HEK293 (cell line): ENCODE measurements at regions not wholly inside any gene's neighbourhood (a gene's known extent, or its start where the extent isn't known, plus 50 kb on each side); places are given as distances from the start of the nearest gene placed in this dataset.

ENCODE experiments used
- CTCF ChIA-PET: fragments of 350-600 bp; formaldehyde crosslinking; extraction: SDS; loops from one replicate; lab custom pipeline; 2021; ENCODE audit warnings: antibody characterized with exemption; lab: Yijun Ruan, JAX
- POLR2A ChIA-PET: fragments of 300-600 bp; formaldehyde crosslinking; extraction: SDS; loops from one replicate; lab custom pipeline; 2020; ENCODE audit warnings: antibody characterized with exemption, inconsistent platforms; lab: Yijun Ruan, JAX
- H3K27ac ChIP-seq: fragments of 200-500 bp; sonication (Bioruptor generic); 2 replicates; pipeline ENCODE4 v1.5.1; 2014; ENCODE audit warnings: low read depth, low read length, control low read depth, inconsistent platforms; ENCODE audit errors: extremely low read depth
- H3K36me3 ChIP-seq, 2 experiments: fragments of 200-500 bp in 1 of 2; sonication (Bioruptor generic) in 1 of 2; 1 replicate in 1 of 2; 2 replicates in 1 of 2; pipeline ENCODE4 v1.5.1; 2014 to 2017; ENCODE audit warnings: inconsistent platforms in 2 of 2, low read length in 2 of 2; ENCODE audit not compliant: control insufficient read depth in 2 of 2, insufficient read depth in 1 of 2
- H3K4me1 ChIP-seq: fragments of 200-500 bp; sonication (Bioruptor generic); 2 replicates; pipeline ENCODE4 v1.5.1; 2014; ENCODE audit warnings: mild to moderate bottlenecking, low read length, inconsistent platforms; ENCODE audit not compliant: control insufficient read depth, insufficient read depth
- H3K4me3 ChIP-seq: 2 replicates; pipeline ENCODE4 v1.5.1; 2011; ENCODE audit warnings: low read depth, mild to moderate bottlenecking, control low read depth, low read length, moderate library complexity
- H3K9me3 ChIP-seq: fragments of 200-500 bp; sonication (Bioruptor generic); 2 replicates; pipeline ENCODE4 v1.5.1; 2014; ENCODE audit warnings: low read depth, low read length, inconsistent platforms; ENCODE audit not compliant: control insufficient read depth, insufficient read depth
- FEZF1 ChIP-seq: fragments of 450-650 bp; formaldehyde crosslinking; IDR thresholded peaks from 2 replicates; pipeline ENCODE4 v1.5.1; 2016; ENCODE audit warnings: missing biosample characterization, missing genetic modification characterization
- KLF1 ChIP-seq: fragments of 450-650 bp; formaldehyde crosslinking; IDR thresholded peaks from 2 replicates; pipeline ENCODE4 v1.5.1; 2016; ENCODE audit warnings: missing biosample characterization, missing genetic modification characterization
- KLF8 ChIP-seq: fragments of 450-650 bp; formaldehyde crosslinking; IDR thresholded peaks from 2 replicates; pipeline ENCODE4 v1.5.1; 2016; ENCODE audit warnings: missing biosample characterization, missing genetic modification characterization
- PRDM2 ChIP-seq: fragments of 450-650 bp; formaldehyde crosslinking; IDR thresholded peaks from 2 replicates; pipeline ENCODE4 v1.5.1; 2016; ENCODE audit warnings: missing biosample characterization, missing genetic modification characterization, borderline replicate concordance
- PRDM6 ChIP-seq: fragments of 450-650 bp; formaldehyde crosslinking; IDR thresholded peaks from 2 replicates; pipeline ENCODE4 v1.5.1; 2017; ENCODE audit warnings: missing biosample characterization, missing genetic modification characterization
- SP2 ChIP-seq: fragments of 450-650 bp; formaldehyde crosslinking; IDR thresholded peaks from 2 replicates; pipeline ENCODE4 v1.5.1; 2016; ENCODE audit warnings: missing biosample characterization, missing genetic modification characterization
- TRIM28 ChIP-seq: IDR thresholded peaks from 2 replicates; pipeline ENCODE4 v1.6.1; 2011; ENCODE audit warnings: low read length, control low read depth, borderline replicate concordance
- YY1 ChIP-seq: fragments of 450-650 bp; formaldehyde crosslinking; IDR thresholded peaks from 2 replicates; pipeline ENCODE4 v1.5.1; 2018; ENCODE audit warnings: missing biosample characterization, missing genetic modification characterization
- ZBTB11 ChIP-seq: fragments of 450-650 bp; formaldehyde crosslinking; conservative IDR thresholded peaks from 2 replicates; pipeline ENCODE4 v1.5.1; 2016; ENCODE audit warnings: low read depth, missing biosample characterization, missing genetic modification characterization
- ZFHX2 ChIP-seq: fragments of 450-650 bp; formaldehyde crosslinking; conservative IDR thresholded peaks from 2 replicates; pipeline ENCODE4 v1.5.1; 2016; ENCODE audit warnings: missing biosample characterization, missing genetic modification characterization
- ZFP69B ChIP-seq: fragments of 450-650 bp; formaldehyde crosslinking; IDR thresholded peaks from 2 replicates; pipeline ENCODE4 v1.5.1; 2016; ENCODE audit warnings: missing biosample characterization, missing genetic modification characterization
- ZNF112 ChIP-seq: fragments of 450-650 bp; formaldehyde crosslinking; IDR thresholded peaks from 2 replicates; pipeline ENCODE4 v1.5.0; 2017; ENCODE audit warnings: missing biosample characterization, missing genetic modification characterization
- ZNF155 ChIP-seq: fragments of 450-650 bp; formaldehyde crosslinking; IDR thresholded peaks from 2 replicates; pipeline ENCODE4 v1.5.1; 2016; ENCODE audit warnings: missing biosample characterization, missing genetic modification characterization
- ZNF174 ChIP-seq: fragments of 450-650 bp; formaldehyde crosslinking; IDR thresholded peaks from 2 replicates; pipeline ENCODE4 v1.5.0; 2017; ENCODE audit warnings: missing biosample characterization, mild to moderate bottlenecking, missing genetic modification characterization
- ZNF202 ChIP-seq: fragments of 450-650 bp; formaldehyde crosslinking; IDR thresholded peaks from 2 replicates; pipeline ENCODE4 v1.5.1; 2016; ENCODE audit warnings: missing biosample characterization, missing genetic modification characterization, borderline replicate concordance
- ZNF223 ChIP-seq: fragments of 450-650 bp; formaldehyde crosslinking; IDR thresholded peaks from 2 replicates; pipeline ENCODE4 v1.5.1; 2016; ENCODE audit warnings: missing biosample characterization, missing genetic modification characterization
- ZNF341 ChIP-seq: fragments of 450-650 bp; formaldehyde crosslinking; IDR thresholded peaks from 2 replicates; pipeline ENCODE4; 2016; ENCODE audit warnings: low read depth, missing biosample characterization, missing genetic modification characterization
- ZNF48 ChIP-seq: fragments of 450-650 bp; formaldehyde crosslinking; IDR thresholded peaks from 2 replicates; pipeline ENCODE4 v1.5.1; 2016; ENCODE audit warnings: missing biosample characterization, missing genetic modification characterization
- ZNF555 ChIP-seq: fragments of 450-650 bp; formaldehyde crosslinking; conservative IDR thresholded peaks from 2 replicates; pipeline ENCODE4 v1.5.1; 2017; ENCODE audit warnings: missing biosample characterization, mild to moderate bottlenecking, missing genetic modification characterization, inconsistent platforms
- ZNF558 ChIP-seq: fragments of 450-650 bp; formaldehyde crosslinking; IDR thresholded peaks from 2 replicates; pipeline ENCODE4 v1.5.1; 2016; ENCODE audit warnings: missing biosample characterization, missing genetic modification characterization
- ZNF610 ChIP-seq: fragments of 450-650 bp; formaldehyde crosslinking; IDR thresholded peaks from 2 replicates; pipeline ENCODE4 v1.5.1; 2016; ENCODE audit warnings: missing biosample characterization, missing genetic modification characterization, borderline replicate concordance
- ZNF626 ChIP-seq: fragments of 450-650 bp; sonication (Bioruptor Pico); formaldehyde crosslinking; IDR thresholded peaks from 2 replicates; pipeline ENCODE4 v1.5.1; 2018; ENCODE audit warnings: missing biosample characterization, missing genetic modification characterization, inconsistent platforms
- ZNF629 ChIP-seq: fragments of 450-650 bp; formaldehyde crosslinking; IDR thresholded peaks from 2 replicates; pipeline ENCODE4 v1.5.1; 2017; ENCODE audit warnings: missing biosample characterization, missing genetic modification characterization
- ZNF664 ChIP-seq: fragments of 450-650 bp; formaldehyde crosslinking; IDR thresholded peaks from 2 replicates; pipeline ENCODE4 v1.5.1; 2016; ENCODE audit warnings: missing biosample characterization, missing genetic modification characterization
- ZNF707 ChIP-seq: fragments of 450-650 bp; formaldehyde crosslinking; IDR thresholded peaks from 2 replicates; pipeline ENCODE4 v1.5.1; 2016; ENCODE audit warnings: missing biosample characterization, missing genetic modification characterization

GRCh38 chr11:97345032-97345431 is 955.2 kb downstream of the JRKL start:
- ChIA-PET POLR2A (no interaction called here), CTCF (no interaction called here)
- Histone ChIP-seq H3K9me3 (no peaks in the 10 kb centered on the region), H3K4me3 (no peak overlapping the region), H3K36me3 (no peaks in the 10 kb centered on the region), H3K4me1 (no peaks in the 10 kb centered on the region)
- TF ChIP-seq ZNF626 (tag by site-specific recombination) (no peak), ZNF223 (no peak), ZNF664 (no peak), ZNF707 (no peak), PRDM2 (tag by site-specific recombination) (no peak), ZNF202 (tag by site-specific recombination) (no peak), ZNF629 (no peak), ZFP69B (tag by site-specific recombination) (no peak), ZNF174 (tag by site-specific recombination) (no peak), ZNF155 (tag by site-specific recombination) (no peak), ZFHX2 (tag by site-specific recombination) (no peak), KLF1 (tag by site-specific recombination) (no peak), ZNF555 (tag by site-specific recombination) (no peak)
- TF ChIP-seq, all 188 proteins: peak for 0
- H3K27ac ChIP-seq: no peak overlapping the region

- no peaks in the 10 kb centered on the region for H3K4me1 ChIP-seq
- H3K36me3 ChIP-seq: no peaks in the 10 kb centered on the region
- ChIA-PET POLR2A (no interaction called here), CTCF (interaction anchor here (0.5 kb wide), 1 partner anchor 1556 kb away, joined by 3 read pairs; no protein-coding TSS in a partner anchor)
- no peak overlapping the region for H3K27ac ChIP-seq
- no peak overlapping the region for H3K4me3 ChIP-seq
- no peaks in the 10 kb centered on the region for H3K9me3 ChIP-seq
- TF ChIP-seq SP2 (tag by site-specific recombination): no peak
- no peak for TF ChIP-seq ZBTB11 (tag by site-specific recombination)
- TF ChIP-seq ZNF341 (tag by site-specific recombination): no peak
- no peak for TF ChIP-seq FEZF1 (tag by site-specific recombination)
- TF ChIP-seq YY1: no peak
- no peak for TF ChIP-seq ZNF112 (tag by site-specific recombination)
- no peak for TF ChIP-seq PRDM6
- no peak for TF ChIP-seq ZNF48
- TF ChIP-seq TRIM28: no peak
- no peak for TF ChIP-seq KLF8 (tag by site-specific recombination)
- TF ChIP-seq ZNF610 (tag by site-specific recombination): no peak
- no peak for TF ChIP-seq ZNF558 (tag by site-specific recombination)
Measured at GRCh38 chr11:97349201-97349600, 959.4 kb downstream of the JRKL start.
